NCI-H1092 (cell line): ENCODE measurements at regions not wholly inside any gene's neighbourhood (a gene's known extent, or its start where the extent isn't known, plus 50 kb on each side); places are given as distances from the start of the nearest gene placed in this dataset.
A peak's percentile ranks its signal among the peaks of the same experiment; 100 is the strongest.

Source experiments
- DNase-seq: peaks from one replicate; lab custom pipeline; 2025; lab: John Stamatoyannopoulos, UW

DNA sequence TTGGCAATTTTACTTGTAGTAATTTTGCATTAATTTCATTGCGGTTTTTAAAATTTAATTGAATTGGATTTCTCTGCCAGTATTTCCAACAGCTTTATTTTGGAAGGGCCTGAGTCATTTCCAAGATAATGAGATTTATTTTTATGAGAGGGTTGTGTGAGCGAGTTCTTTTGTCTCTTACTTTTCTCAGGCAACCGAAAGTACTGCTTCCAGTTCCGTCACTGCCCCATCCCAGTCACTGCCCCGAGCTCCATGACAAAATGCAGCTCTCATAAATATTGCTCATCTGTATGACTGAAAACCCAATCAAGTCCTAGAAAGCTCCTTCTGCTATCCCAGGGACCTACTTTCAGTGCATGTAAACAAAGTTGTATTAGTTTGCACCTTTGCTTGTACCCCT is 468.4 kb upstream of the SEMA3D start:
- no peak for DNase-seq

GRCh38 chr7:85644272-85644671 is 457.4 kb upstream of the SEMA3D start:
- DNase-seq, result no peak

DNA sequence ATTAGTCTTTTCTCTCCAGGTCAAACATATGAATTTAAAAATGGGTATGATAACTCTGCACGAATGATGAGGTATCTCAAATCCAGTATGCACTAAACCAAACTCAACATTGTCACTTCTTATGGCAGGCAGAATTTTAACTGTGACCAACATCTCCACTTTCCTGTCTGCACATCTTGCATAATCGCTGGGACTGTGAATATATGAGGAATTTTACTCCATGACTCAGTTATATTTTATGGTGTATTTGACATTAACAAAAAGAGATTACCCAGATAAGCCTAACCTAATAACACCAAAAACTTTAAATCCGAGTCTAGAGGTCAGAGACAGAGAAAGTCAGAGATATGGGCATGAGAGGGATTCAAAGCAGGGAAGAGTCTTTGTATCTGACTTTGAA is 454.5 kb upstream of the SEMA3D start:
- DNase-seq, result no peak

DNA sequence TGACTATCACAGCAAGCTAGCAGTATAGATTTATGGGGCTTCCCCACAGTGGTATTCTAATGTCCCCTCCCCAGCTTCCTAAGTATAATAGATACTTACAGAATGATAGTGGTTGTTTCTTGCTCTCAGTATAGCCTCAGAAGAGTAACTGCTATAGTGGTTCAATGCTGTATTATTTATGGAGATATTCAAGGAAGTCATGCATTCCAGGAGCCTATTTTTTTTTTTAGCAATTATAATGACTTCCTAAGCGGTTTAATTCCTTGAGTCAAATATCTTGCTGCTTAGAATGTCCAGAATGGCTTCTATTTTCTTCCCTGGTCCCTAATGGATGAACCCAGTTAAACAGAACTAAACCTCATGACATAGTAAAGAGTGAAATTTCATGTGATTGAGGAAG is 451.5 kb upstream of the SEMA3D start:
- DNase-seq, result no peak

DNA sequence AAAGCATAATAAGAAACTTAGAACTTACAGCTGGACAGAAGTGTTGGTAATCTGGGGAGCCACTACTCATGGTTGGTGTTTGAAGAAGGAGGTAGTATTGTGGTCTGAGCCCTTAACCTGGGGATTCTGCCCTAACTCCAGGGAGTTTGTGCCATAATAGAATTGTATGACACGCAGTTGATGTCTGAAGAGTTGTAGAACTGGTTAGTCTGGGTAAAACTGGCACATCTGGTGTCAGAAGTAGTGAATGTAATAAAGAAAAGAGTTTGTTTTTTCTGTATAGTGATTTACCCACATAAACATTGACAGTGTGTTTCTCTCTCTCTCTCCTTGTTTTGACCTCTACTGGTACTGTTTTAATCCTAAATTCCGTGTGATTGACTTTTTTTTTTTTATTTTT is 448.1 kb upstream of the SEMA3D start:
- DNase-seq, result no peak

DNA sequence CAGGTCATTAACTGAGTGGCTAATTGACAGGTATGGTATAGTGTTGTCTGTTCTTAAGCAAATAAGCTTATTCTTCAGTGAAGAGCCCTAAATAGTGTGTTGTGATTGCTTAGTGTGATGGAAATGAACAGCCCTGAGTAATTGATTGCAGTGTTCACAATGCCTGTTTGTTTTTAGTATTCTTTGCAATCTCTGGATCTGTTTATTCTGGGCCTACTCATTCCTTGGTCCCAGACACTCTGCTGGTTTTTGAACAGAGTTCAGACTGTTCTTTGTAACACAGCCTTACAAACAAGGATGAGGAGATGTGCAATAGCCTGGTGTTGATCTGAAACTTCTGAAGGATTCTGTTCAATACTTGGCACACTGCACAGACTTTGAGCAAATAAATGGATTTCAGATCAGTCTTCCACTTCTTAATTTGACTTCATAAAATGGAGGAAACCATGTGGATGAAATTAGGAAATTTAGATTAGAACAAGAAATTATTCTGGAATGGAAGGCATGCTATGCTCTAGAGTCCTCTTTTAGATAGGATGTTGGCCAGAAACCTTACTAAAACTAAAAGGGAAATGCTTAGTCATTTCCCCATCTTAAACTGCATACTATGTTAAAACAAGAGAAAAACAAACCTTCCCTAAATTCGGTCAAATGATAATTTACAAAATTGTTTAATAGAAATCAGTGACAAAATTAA is 444.2 kb upstream of the SEMA3D start:
- DNase-seq, result peak; percentile 32

- no peak for DNase-seq
These were observed 441.1 kb upstream of the SEMA3D start for GRCh38 chr7:85627791-85628586.

DNA sequence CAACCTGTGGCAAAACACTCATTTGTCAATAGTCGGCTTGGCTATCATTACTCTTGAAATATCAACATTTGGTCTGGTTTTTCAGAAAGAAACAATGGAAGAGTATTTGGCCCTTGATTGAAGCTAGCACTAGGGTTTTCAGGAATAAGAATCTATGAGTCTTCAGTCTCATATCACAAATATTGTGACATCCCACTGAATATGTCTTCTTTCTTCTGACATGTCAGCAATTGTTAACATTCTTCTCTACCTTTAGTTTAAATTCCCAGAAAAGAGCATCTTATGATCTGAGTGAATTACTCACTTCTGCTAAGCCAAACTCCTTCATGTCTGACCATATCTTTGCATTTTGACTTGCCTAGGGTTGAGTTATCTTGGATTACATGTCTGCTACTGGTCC is 435.2 kb upstream of the SEMA3D start:
- DNase-seq, result no peak

GRCh38 chr7:85620936-85621685 is 434.3 kb upstream of the SEMA3D start:
- no peak for DNase-seq

DNA sequence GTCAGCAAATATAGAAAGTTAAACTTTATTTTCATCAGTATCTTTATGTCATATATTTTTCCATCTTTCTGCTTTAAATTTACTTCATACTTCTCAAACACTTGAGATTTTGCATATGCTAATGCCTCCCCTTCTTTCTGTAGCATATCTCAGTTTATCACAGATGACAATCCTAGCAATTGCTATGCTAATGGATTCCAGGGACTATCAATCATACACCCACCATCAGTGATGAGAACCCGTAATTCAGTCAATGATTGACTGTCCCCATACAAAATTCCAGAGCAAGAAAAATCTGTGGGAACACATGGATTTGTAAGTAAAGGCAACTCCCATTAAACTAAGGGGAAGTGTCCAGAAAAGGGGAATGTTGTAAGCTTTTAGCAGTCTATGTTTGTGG is 432.4 kb upstream of the SEMA3D start:
- DNase-seq, result no peak

DNA sequence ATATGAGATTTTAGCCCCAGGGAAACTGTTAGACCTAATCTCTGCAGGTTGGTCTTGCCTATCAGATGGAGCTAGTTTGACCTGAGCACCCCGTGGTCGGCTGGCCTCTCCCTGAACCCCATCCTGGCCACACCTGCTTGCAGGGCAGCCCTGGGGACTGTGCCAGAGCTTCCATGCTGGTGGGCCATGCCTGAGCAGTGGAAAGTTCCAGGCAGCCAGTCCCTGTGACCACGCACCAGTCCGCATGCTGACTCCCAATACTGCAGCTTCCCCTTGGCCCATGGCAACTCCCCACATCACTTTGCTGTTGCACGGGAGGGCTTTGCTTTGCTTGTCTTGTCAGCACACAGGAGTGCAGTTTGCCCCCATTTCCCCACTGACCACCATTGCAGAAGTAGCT is 427.8 kb upstream of the SEMA3D start:
- no peak for DNase-seq

DNA sequence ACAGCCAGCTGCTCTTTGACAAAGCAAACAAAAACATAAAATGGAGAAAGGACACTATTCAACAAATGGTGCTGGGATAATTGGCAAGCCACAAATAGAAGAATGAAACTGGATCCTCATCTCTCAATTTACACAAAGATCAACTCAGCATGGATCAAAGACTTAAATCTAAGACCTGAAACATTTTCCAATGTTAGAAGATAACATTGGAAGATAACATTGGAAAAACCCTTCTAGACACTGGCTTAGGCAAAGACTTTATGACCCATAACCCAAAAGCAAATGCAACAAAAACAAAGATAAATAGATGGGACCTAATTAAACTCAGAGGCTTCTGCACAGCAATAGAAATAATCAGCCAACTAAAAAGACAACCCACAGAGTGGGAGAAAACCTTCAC is 425.7 kb upstream of the SEMA3D start:
- DNase-seq, result peak; percentile 37

GRCh38 chr7:85608804-85609203 is 421.9 kb upstream of the SEMA3D start:
- DNase-seq, result no peak

DNA sequence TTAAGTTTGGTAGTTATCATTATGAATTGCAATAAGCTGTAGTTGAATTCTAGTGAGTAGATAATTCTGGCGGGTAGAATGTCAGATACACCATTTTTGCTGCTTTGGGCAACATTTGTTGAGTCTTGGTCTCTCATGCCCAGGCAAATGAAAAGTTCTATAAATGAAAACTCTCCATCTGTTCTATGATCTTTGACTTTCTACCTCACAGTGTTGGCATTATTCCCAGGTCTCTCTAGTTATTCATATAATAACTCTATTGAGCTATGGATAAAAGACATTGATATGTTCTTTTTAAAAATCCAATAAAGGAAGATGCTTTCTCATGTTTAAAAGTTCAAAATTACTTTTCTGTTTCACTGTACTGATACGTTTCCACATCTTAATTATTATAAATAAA is 415.3 kb upstream of the SEMA3D start:
- DNase-seq, result peak; percentile 22

DNA sequence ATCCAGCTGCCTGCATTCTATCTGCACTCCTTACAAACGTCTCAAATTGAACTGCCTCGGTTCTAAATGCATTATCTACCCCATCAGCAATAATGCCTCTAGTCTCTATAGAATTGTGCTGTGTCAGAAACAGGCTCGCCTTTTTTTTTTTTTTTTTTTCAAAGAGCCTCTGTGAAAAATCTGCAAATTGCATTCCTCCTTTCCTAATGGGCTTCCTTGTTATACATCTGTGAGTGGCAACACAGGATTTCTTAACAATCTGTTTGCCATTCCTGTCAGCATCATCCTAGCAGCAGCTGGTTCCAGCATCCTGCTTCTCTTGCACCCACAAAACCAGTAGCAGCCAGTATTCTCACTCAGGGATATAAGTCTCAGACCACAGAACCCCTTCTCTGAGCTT is 413.5 kb upstream of the SEMA3D start:
- no peak for DNase-seq

- no peak for DNase-seq
These were observed 410.0 kb upstream of the SEMA3D start for GRCh38 chr7:85596827-85597226.

GRCh38 chr7:85595750-85596178 is 408.9 kb upstream of the SEMA3D start:
- DNase-seq, result no peak

- no peak for DNase-seq
These were observed 406.5 kb upstream of the SEMA3D start for GRCh38 chr7:85593355-85593754.

GRCh38 chr7:85587785-85588184 is 400.9 kb upstream of the SEMA3D start:
- no peak for DNase-seq

DNA sequence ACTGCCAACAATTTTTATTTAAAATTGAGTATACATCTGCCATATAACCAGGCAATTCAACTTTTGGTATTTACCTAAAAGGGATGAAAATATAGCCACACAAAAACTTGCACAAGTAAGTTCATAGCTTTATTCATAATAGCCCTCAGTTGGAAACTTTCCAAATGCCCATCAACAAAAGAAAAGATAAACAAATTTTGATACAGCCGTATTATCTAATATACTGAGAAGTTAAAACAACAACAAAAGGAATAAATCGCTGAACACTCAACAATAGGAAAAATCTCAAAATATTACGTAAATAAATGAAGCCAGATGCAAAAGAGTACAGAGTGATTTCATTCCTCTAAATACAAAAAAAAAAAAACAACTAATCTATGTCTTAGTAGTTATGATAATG is 399.2 kb upstream of the SEMA3D start:
- no peak for DNase-seq

DNA sequence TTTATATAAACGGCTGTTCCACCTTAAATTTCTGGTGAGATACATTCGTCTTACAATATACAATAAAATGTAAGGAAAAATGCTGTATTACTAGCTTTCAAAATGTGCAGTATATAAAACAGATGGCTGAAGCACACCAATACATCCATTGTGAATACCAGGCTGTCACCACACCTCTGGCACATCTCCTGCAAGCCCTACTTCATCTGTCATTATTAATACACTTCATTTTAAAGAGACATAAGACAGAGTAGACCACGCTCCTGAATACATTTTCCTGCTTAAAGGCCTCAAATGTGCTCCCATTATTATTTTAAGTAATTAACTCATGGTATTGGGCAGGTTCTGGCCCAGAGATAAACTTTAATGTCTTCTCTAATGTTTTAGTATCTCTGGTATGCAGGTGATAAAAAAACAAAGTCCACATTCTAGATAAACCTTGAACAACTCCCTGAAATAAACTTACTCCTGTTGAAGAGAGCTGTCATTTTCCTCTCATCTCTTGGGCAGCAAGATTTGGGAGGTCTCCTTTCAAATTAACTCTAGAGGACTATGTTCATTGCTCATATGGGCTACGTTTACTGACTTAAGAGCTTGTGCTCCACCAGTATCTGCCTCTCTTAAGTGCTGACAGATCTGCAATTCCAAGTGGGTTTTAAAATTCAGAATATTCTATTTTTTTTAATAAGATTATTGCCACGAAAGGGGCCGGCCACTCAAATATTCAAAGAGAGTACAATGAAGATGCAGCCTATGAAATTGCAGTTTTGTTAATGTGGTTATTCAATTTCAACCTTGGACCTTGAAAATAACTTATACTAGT is 396.5 kb upstream of the SEMA3D start:
- no peak for DNase-seq

- DNase-seq, result no peak
These were observed 387.0 kb upstream of the SEMA3D start for GRCh38 chr7:85573844-85574243.
